ENCODE measurements at regions not wholly inside any gene's neighbourhood (a gene's known extent, or its start where the extent isn't known, plus 50 kb on each side); places are given as distances from the start of the nearest gene placed in this dataset.
"Not testable (repeated sequence)": the region's sequence is repeated elsewhere in the genome, so short reads cannot be mapped to it uniquely, and the experiment has no call there.

DNA sequence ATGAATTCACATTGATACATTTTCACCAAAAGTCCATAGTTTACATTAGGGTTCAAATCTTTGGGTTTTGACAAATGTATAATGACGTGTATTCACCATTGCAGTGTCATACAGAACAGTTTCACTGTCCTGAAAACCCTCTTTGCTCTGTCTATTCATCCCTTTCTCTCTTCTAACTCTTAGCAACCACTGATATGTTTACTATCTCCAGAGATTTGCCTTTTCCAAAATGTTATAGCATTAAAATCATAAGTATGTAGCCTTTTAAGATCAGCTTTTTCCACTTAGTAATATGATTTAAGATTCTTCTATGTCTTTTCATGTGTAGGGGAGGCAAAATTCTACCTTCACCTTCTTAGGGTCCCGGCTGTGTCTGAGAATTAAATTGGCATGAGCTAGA lies 203.8 kb downstream of the TPRG1 start:
- TF ChIP-seq, protein P1, sequence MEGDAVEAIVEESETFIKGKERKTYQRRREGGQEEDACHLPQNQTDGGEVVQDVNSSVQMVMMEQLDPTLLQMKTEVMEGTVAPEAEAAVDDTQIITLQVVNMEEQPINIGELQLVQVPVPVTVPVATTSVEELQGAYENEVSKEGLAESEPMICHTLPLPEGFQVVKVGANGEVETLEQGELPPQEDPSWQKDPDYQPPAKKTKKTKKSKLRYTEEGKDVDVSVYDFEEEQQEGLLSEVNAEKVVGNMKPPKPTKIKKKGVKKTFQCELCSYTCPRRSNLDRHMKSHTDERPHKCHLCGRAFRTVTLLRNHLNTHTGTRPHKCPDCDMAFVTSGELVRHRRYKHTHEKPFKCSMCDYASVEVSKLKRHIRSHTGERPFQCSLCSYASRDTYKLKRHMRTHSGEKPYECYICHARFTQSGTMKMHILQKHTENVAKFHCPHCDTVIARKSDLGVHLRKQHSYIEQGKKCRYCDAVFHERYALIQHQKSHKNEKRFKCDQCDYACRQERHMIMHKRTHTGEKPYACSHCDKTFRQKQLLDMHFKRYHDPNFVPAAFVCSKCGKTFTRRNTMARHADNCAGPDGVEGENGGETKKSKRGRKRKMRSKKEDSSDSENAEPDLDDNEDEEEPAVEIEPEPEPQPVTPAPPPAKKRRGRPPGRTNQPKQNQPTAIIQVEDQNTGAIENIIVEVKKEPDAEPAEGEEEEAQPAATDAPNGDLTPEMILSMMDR (IDR thresholded peaks at IDR 0.05) = no peak
- intact Hi-C loops (cut with micrococcal nuclease) = no loop called here
- POLR2A ChIA-PET = no interaction called here
- H3K36me3 Mint-ChIP-seq (ENCODE audit: low read depth) = no peaks in the 10 kb centered on the region
- no peaks in the 10 kb centered on the region for H3K4me1 Mint-ChIP-seq (ENCODE audit: low read depth)
- peaks cover 2% of the 10 kb centered on the region for H3K9me3 Mint-ChIP-seq
- H3K4me3 Mint-ChIP-seq = no peak overlapping the region
- no peaks in the 10 kb centered on the region for H3K27me3 Mint-ChIP-seq
- CTCF ChIA-PET = no interaction called here
- DNase-seq (no peak), ATAC-seq (no peak)
- no peak overlapping the region for H3K27ac Mint-ChIP-seq

DNA sequence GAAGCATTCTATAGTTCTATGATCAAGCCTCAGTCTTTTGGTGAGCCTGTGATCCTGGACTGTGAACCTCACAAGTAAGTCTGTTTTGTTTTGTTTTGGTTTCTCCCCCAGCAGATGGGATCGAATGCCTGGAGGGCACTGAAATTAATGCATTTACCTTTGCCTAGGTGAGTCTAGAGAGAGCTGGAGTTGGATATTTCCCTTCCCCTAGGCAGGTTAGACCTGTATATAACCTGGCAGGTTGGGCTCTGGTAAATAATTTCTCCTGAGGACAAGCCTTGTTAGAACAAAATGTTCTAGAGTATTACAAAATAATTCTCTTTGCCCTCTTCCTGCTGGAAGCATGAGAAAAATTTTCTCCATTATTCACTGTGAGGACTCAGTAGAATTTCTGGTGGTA lies 211.9 kb downstream of the TPRG1 start:
- Mint-ChIP-seq H3K27me3 (no peaks in the 10 kb centered on the region), H3K27ac (no peak overlapping the region), H3K4me1 (ENCODE audit: low read depth) (no peaks in the 10 kb centered on the region), H3K9me3 (peaks cover 5% of the 10 kb centered on the region), H3K36me3 (ENCODE audit: low read depth) (no peaks in the 10 kb centered on the region), H3K4me3 (no peak overlapping the region)
- ChIA-PET CTCF (no interaction called here), POLR2A (interaction anchor here (0.7 kb wide), 1 partner anchor 19 kb away, joined by 3 read pairs; no protein-coding TSS in a partner anchor)
- ATAC-seq (no peak), DNase-seq (no peak)
- TF ChIP-seq, protein P1 (IDR thresholded peaks at IDR 0.05) = no peak
- intact Hi-C loops (cut with micrococcal nuclease) = no loop called here

DNA sequence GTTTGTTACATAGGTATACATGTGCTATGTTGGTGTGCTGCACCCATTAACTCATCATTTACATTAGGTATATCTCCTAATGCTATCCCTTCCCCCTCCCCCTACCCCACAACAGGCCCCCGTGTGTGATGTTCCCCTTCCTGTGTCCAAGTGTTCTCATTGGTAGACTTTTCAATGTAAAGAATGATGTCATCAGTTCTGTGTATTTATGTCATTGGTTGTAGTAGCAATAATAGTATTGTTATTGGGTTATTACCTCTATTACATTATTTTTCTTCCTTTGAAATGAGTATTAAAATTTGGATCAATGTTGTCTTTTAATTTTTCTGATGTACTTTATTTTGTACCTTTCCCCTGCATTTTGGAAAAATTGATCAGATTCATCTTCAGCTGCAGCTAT lies 214.1 kb downstream of the TPRG1 start:
- H3K27me3 Mint-ChIP-seq; H3K9me3 Mint-ChIP-seq; CTCF ChIA-PET; DNase-seq; H3K27ac Mint-ChIP-seq; intact Hi-C loops (cut with micrococcal nuclease); ATAC-seq; H3K4me3 Mint-ChIP-seq; POLR2A ChIA-PET; H3K36me3 Mint-ChIP-seq (ENCODE audit: low read depth); H3K4me1 Mint-ChIP-seq (ENCODE audit: low read depth): not testable (repeated sequence)

DNA sequence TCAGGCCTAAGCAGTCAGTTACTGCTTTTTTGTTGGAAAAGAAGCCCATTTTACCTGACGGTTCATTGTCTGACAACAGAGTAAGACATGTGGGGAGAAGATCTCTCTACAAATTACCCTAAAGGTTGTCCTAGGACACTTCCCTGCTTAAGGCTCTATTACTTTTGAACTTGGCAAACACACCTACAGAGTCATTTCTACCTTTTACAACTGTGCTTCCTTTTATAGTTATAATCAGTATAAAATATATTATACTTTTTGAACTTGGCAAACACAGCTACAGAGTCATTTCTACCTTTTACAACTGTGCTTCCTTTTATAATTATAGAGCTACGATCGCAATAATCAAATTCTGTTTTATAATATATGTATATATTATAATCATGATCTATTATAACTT lies 215.0 kb downstream of the TPRG1 start:
- CTCF ChIA-PET = no interaction called here
- ATAC-seq = no peak
- no peak overlapping the region for H3K27ac Mint-ChIP-seq

DNA sequence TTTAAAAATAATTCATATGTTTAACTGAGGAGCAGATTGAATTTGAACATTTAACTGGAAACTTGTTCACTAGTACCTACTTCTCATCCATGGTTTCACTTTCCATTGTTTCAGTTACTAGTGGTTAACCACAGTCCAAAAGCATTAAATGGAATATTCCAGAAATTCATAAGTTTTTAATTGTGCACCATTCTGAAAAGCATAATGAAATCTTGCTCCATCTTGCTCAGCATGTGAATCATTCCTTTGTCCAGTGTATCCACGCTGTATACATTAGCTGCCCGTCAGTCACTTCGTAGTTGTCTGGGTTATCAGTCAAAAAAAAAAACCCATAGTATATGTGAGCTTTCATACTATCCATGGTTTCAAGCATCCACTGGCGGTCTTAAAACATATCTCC lies 217.6 kb downstream of the TPRG1 start:
- intact Hi-C loops (cut with micrococcal nuclease) = no loop called here
- H3K4me3 Mint-ChIP-seq = no peak overlapping the region
- no peak for DNase-seq
- H3K36me3 Mint-ChIP-seq (ENCODE audit: low read depth) = no peaks in the 10 kb centered on the region
- TF ChIP-seq, protein P1 (IDR thresholded peaks at IDR 0.05) = no peak
- no peak overlapping the region for H3K27ac Mint-ChIP-seq
- H3K4me1 Mint-ChIP-seq (ENCODE audit: low read depth) = peaks cover 8% of the 10 kb centered on the region
- no peak for ATAC-seq
- H3K27me3 Mint-ChIP-seq = no peaks in the 10 kb centered on the region
- H3K9me3 Mint-ChIP-seq = no peaks in the 10 kb centered on the region
- ChIA-PET POLR2A (no interaction called here), CTCF (no interaction called here)

More for the DNA sequence above, 215.0 kb downstream of the TPRG1 start:
- POLR2A ChIA-PET = no interaction called here
- Mint-ChIP-seq H3K27me3 (no peaks in the 10 kb centered on the region), H3K9me3 (peaks cover 5% of the 10 kb centered on the region), H3K4me3 (no peak overlapping the region), H3K4me1 (ENCODE audit: low read depth) (peaks cover 3% of the 10 kb centered on the region), H3K36me3 (ENCODE audit: low read depth) (no peaks in the 10 kb centered on the region)
- TF ChIP-seq, protein P1 (IDR thresholded peaks at IDR 0.05) = no peak
- DNase-seq = no peak
- intact Hi-C loops (cut with micrococcal nuclease) = no loop called here

DNA sequence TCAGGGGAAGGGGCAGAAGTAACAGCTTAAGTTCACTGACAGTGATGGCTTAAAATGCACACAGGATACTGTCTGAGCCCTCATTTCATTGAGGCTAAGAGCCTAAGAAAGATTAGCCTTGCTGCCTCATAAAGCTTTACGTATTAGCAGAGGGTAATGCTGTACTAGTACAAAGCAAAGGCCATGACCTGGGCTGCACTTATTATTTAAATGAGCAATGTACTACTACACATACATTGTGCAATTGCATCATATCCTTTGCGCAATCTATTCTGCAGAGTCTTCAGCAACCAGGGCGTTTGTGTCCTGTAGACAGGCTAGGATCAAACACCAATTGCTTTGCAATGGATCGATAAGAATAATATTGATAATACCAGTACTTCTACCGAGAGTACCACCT lies 221.8 kb downstream of the TPRG1 start:
- no peaks in the 10 kb centered on the region for H3K27me3 Mint-ChIP-seq
- peaks cover 10% of the 10 kb centered on the region for H3K4me1 Mint-ChIP-seq (ENCODE audit: low read depth)
- H3K4me3 Mint-ChIP-seq = no peak overlapping the region
- intact Hi-C loops (cut with micrococcal nuclease) = no loop called here
- H3K27ac Mint-ChIP-seq = no peak overlapping the region
- ATAC-seq (no peak), DNase-seq (no peak)
- POLR2A ChIA-PET = interaction anchor here (0.6 kb wide), 1 partner anchor 192 kb away, joined by 4 read pairs; no protein-coding TSS in a partner anchor
- H3K9me3 Mint-ChIP-seq = peaks cover 1% of the 10 kb centered on the region
- TF ChIP-seq, protein P1 (IDR thresholded peaks at IDR 0.05) = no peak
- no peaks in the 10 kb centered on the region for H3K36me3 Mint-ChIP-seq (ENCODE audit: low read depth)
- CTCF ChIA-PET = interaction anchor here (1.9 kb wide), 1 partner anchor 14 kb away, joined by 4 read pairs; no protein-coding TSS in a partner anchor
